B cell (primary cell): ENCODE measurements at regions not wholly inside any gene's neighbourhood (a gene's known extent, or its start where the extent isn't known, plus 50 kb on each side); places are given as distances from the start of the nearest gene placed in this dataset.

Source experiments
- CTCF ChIP-seq: fragments of 200-600 bp; IDR thresholded peaks from one replicate; pipeline ENCODE4 v1.8.0; 2022; ENCODE audit warnings: antibody characterized with exemption, mild to moderate bottlenecking
- EZH2 ChIP-seq: IDR thresholded peaks from 2 replicates; pipeline ENCODE4 v1.6.1; 2012; ENCODE audit warnings: borderline replicate concordance, low read depth, mild to moderate bottlenecking, moderate library complexity, low read length; ENCODE audit not compliant: insufficient read depth, poor library complexity, severe bottlenecking

GRCh38 chr1:69363236-69363635 is 204.5 kb upstream of the LRRC7 start:
- TF ChIP-seq CTCF, result no peak
- TF ChIP-seq EZH2, result no peak
